Mucosa of stomach (tissue), 1 donor: ENCODE measurements at regions not wholly inside any gene's neighbourhood (a gene's known extent, or its start where the extent isn't known, plus 50 kb on each side); places are given as distances from the start of the nearest gene placed in this dataset.

Experiments
- H3K27me3 ChIP-seq: one replicate; pipeline ENCODE4 v1.7.0; 2013; ENCODE audit warnings: mild to moderate bottlenecking, low read length; ENCODE audit not compliant: control insufficient read depth, insufficient read depth
- H3K36me3 ChIP-seq: one replicate; pipeline ENCODE4 v1.7.0; 2013; ENCODE audit warnings: low read length; ENCODE audit not compliant: control insufficient read depth, insufficient read depth
- H3K4me1 ChIP-seq: one replicate; pipeline ENCODE4 v1.7.0; 2013; ENCODE audit warnings: mild to moderate bottlenecking, low read length; ENCODE audit not compliant: control insufficient read depth, insufficient read depth
- H3K4me3 ChIP-seq: one replicate; pipeline ENCODE4 v1.7.0; 2013; ENCODE audit warnings: low read length
- H3K9ac ChIP-seq: one replicate; pipeline ENCODE4 v1.7.0; 2013; ENCODE audit warnings: mild to moderate bottlenecking, low read length, moderate library complexity
- H3K9me3 ChIP-seq: one replicate; pipeline ENCODE4 v1.7.0; 2013; ENCODE audit warnings: mild to moderate bottlenecking, low read length, moderate library complexity; ENCODE audit not compliant: control insufficient read depth
- donor health status: Pancreatic carcinoma.

DNA sequence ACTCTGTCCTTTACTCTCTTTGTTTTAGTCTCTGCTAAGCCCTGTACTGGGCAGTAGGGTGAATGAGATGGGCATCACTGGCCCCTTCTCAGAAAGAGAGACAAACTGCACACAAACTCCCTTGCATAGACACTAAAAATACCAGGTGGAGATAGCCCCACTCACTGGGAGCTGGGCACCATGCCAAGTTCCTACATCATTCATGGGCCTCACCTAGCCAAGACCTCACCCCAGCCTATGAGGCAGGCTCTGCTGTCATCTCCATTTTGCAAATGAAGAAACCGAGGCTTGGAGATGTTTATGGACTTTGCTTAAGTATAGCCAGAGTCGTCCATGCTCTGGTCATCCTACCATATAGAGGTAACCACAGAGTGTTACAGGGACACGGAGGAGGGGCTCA, 499.8 kb upstream of the CDH11 start:
- H3K9ac ChIP-seq = no peak overlapping the region
- no peaks in the 10 kb centered on the region for H3K27me3 ChIP-seq
- H3K4me3 ChIP-seq = no peak overlapping the region
- H3K4me1 ChIP-seq = no peaks in the 10 kb centered on the region
- no peaks in the 10 kb centered on the region for H3K36me3 ChIP-seq
- H3K9me3 ChIP-seq = no peaks in the 10 kb centered on the region

DNA sequence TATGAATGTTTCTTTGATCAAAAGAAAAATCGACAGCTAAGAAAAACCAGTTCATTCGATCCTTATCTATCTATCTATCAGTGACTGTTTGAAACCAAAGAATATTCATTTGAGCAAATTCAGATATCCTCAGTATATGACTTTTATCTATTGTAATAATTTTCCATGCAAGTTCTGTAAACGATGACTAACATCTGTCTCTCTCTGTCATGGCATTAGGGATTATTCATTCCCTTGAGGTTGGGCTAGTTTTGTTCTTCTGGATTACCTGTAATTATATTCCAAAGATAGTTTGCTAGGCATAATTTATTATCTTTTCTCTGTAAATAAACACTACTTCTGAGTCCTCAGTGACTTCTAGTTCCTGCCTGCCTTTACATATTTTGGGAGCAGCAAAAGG, 497.7 kb upstream of the CDH11 start:
- Histone ChIP-seq H3K27me3 (no peaks in the 10 kb centered on the region), H3K4me1 (no peaks in the 10 kb centered on the region), H3K36me3 (no peaks in the 10 kb centered on the region), H3K4me3 (no peak overlapping the region), H3K9ac (no peak overlapping the region), H3K9me3 (no peaks in the 10 kb centered on the region)

DNA sequence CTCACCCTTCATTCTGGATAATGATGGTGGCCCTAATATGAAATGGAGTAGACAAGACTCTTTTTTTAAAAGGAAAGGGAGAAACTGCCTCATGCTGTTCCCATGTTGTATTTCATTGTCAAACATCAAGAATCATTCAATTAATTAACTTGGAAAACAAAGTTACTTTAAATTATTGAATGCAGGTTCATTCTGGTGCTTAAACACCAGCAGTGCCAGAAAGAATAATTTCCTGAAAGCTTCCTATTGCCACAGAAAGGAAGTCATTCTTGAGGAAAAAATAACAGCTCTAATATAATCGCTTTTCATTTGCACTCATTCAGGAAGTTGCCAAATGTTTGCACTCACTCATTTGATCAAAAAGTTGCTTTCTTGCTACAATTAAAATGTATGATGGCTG, 497.1 kb upstream of the CDH11 start:
- no peaks in the 10 kb centered on the region for H3K4me1 ChIP-seq
- no peaks in the 10 kb centered on the region for H3K27me3 ChIP-seq
- no peaks in the 10 kb centered on the region for H3K9me3 ChIP-seq
- no peak overlapping the region for H3K4me3 ChIP-seq
- no peaks in the 10 kb centered on the region for H3K36me3 ChIP-seq
- no peak overlapping the region for H3K9ac ChIP-seq

DNA sequence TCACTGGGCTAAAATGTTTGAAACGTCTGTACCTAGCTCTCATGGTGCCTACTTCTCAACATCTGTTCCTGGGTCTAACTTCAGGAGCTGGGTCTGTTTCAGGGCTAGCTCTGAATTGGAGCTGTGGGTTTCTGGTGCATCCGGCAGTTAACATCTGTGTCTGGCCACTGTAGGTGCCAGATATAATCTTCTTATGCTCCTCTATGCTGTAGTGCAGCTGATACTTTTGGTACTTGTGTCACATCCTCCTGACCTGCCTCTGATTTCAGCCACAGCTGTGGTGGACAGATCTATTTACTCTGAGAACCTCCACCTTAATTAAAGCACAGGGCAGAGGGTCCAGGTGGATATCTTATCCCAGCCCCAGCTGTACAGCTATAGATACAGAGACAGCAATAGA, 496.5 kb upstream of the CDH11 start:
- Histone ChIP-seq H3K9ac (no peak overlapping the region), H3K4me3 (no peak overlapping the region), H3K9me3 (no peaks in the 10 kb centered on the region), H3K27me3 (no peaks in the 10 kb centered on the region), H3K4me1 (no peaks in the 10 kb centered on the region), H3K36me3 (no peaks in the 10 kb centered on the region)

DNA sequence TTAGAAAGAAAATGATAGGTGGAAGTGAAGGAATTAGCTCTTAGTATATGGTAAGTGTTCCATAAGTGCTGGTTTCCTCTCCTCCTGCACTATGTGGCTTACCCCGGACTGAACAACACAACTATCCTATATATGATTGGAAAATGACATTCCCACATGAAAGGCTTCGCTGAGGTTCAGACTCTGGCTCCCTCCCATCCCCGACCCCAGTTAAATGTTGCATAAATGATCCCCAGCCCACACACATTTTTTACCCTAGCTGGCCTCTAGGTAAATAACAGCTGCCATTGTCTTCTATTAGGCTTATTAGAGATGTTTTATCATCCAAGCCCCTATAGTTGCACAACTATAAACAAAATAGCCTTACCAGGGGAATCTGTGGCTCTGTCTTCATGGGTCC, 495.6 kb upstream of the CDH11 start:
- Histone ChIP-seq H3K9me3 (no peaks in the 10 kb centered on the region), H3K4me1 (no peaks in the 10 kb centered on the region), H3K36me3 (no peaks in the 10 kb centered on the region), H3K9ac (no peak overlapping the region), H3K27me3 (no peaks in the 10 kb centered on the region), H3K4me3 (no peak overlapping the region)

DNA sequence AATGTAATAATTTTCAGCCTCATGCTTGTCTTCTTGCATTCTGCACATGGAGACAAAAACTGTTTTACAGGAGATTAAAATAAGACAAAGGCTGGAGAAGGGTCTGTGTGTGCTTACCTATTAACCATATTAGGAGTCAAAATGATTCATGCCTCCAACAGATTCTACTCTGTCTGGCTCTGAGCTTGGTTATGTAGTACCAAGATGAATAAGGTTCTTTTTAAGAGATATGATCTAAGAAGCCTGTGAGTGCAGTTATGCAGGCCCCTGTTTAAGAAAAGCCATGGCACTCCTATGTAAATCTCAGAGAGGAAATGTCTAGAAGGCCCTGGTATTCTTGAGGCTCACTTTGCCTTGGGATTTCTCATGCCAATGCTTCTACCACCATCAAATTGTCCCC, 486.6 kb upstream of the CDH11 start:
- no peak overlapping the region for H3K4me3 ChIP-seq
- no peaks in the 10 kb centered on the region for H3K36me3 ChIP-seq
- no peak overlapping the region for H3K9ac ChIP-seq
- no peaks in the 10 kb centered on the region for H3K9me3 ChIP-seq
- H3K27me3 ChIP-seq = no peaks in the 10 kb centered on the region
- no peaks in the 10 kb centered on the region for H3K4me1 ChIP-seq

DNA sequence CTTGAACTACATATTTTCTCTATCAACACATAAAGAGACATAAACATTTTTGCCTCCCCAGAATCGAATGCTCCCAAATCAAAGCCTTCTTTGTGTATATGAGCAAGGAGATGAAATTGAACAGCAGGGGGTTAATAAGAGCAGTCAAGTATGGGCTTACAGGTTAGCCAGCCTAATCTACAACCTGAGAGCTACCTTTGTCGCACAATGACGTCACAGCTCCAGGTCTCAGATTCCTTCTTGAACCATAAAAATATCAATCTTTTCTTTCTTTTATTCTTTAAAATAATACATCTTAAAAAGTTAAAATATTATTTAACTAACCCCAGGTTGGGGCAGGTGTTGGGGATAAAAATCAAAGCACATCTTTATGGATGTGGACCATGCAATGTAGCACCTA, 482.9 kb upstream of the CDH11 start:
- Histone ChIP-seq H3K27me3 (no peaks in the 10 kb centered on the region), H3K4me1 (no peaks in the 10 kb centered on the region), H3K9me3 (no peaks in the 10 kb centered on the region), H3K4me3 (no peak overlapping the region), H3K36me3 (no peaks in the 10 kb centered on the region), H3K9ac (no peak overlapping the region)

DNA sequence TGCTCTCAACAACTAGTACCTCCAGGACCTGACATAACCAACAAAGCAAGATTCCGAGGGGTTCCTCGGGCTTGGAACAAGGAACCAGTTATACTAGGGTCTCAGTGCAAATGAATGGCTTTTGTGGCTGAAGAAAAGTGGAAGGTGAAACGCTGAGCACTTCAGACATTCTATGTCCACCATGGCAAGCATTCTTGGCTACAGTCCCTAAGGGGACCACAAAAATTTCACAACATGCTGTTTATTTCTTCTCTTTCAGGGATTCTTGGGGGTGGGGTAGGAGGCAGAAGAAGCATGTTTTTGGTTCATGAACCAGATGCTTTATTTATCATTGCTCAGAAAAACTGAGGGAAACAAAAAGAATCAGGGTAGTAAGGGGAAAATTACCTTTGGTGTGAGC, 479.9 kb upstream of the CDH11 start:
- Histone ChIP-seq H3K4me1 (no peaks in the 10 kb centered on the region), H3K9me3 (no peaks in the 10 kb centered on the region), H3K9ac (no peak overlapping the region), H3K36me3 (no peaks in the 10 kb centered on the region), H3K27me3 (no peaks in the 10 kb centered on the region), H3K4me3 (no peak overlapping the region)

DNA sequence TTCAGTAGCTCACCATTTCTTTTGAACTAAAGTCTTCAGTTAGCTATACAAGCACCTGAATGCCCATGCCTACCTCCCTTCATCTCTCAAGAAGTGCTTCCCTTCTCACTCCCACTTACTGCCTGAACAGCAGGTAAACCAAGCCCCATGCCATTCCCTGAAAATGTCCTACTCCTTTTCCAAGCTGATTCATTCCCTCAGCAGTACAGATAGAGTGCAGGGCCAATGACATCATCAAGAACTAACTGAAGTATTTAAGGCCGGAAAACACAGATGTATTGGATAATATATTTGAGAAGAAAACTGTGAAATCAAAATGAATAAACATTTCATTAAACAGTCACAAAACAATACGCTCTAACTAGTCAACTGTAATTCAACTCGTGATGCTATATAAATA, 478.8 kb upstream of the CDH11 start:
- no peak overlapping the region for H3K9ac ChIP-seq
- H3K4me3 ChIP-seq = no peak overlapping the region
- no peaks in the 10 kb centered on the region for H3K36me3 ChIP-seq
- H3K4me1 ChIP-seq = no peaks in the 10 kb centered on the region
- no peaks in the 10 kb centered on the region for H3K9me3 ChIP-seq
- no peaks in the 10 kb centered on the region for H3K27me3 ChIP-seq

DNA sequence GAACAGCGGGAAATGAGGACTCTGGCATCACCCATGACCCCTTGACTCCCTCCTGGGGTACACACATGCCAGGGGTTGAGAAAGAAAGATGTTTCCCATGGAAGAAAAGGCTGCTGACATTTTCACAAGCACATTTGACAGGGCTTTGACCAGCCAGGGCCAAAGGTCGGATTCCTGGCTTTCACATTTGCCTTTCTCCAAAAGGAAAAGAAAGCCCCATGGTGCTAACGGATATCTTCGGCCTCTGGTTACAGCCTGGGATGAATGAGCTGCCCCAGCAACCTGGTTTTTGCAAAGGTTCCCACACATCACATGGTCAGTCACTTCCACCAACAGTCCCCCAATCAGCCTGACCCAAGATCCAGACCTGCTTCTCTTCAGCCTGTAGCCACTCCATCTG, 478.2 kb upstream of the CDH11 start:
- Histone ChIP-seq H3K9ac (no peak overlapping the region), H3K4me3 (no peak overlapping the region), H3K4me1 (no peaks in the 10 kb centered on the region), H3K27me3 (no peaks in the 10 kb centered on the region), H3K9me3 (no peaks in the 10 kb centered on the region), H3K36me3 (no peaks in the 10 kb centered on the region)

DNA sequence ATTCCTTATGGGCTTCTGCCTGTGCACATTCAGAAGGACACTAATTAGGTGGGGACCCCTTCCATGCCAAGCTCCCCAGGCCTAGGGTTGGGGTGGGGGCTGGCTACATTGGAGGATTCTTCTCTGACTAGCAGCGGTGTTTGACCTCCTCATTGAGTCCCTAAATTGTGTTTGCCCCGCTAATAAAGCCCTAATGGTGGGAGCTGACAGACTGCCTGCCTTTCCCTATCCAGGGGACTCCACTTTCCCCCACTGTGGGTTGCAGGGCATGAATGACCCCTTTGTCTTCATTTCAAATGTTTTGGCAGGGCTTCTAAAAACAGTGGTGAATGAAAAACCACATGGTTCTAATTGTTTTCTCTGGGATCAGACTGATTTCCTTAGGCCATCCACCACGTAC, 476.8 kb upstream of the CDH11 start:
- H3K36me3 ChIP-seq = no peaks in the 10 kb centered on the region
- no peak overlapping the region for H3K4me3 ChIP-seq
- H3K9ac ChIP-seq = no peak overlapping the region
- no peaks in the 10 kb centered on the region for H3K27me3 ChIP-seq
- H3K9me3 ChIP-seq = no peaks in the 10 kb centered on the region
- H3K4me1 ChIP-seq = no peaks in the 10 kb centered on the region

DNA sequence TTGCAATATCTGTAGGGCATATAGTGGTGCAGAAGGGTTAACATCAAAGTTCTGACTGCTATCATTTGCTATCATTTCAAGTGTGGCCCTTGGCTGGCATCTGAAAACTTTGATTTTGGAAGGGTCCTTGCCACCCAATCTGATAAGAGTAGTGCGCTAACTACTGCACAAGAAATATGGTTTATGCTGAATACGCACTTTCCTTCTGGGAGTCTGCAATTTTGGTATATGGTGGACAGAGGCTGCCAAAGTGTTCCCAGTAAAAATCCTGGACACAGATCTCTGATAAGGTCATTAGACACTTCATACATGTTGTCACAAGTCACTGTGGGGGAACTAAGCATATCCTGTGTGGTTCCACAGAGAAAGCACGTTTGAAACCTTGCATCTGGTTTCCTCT, 461.6 kb upstream of the CDH11 start:
- H3K4me3 ChIP-seq = no peak overlapping the region
- no peaks in the 10 kb centered on the region for H3K4me1 ChIP-seq
- no peak overlapping the region for H3K9ac ChIP-seq
- H3K9me3 ChIP-seq = no peaks in the 10 kb centered on the region
- H3K36me3 ChIP-seq = no peaks in the 10 kb centered on the region
- H3K27me3 ChIP-seq = no peaks in the 10 kb centered on the region

DNA sequence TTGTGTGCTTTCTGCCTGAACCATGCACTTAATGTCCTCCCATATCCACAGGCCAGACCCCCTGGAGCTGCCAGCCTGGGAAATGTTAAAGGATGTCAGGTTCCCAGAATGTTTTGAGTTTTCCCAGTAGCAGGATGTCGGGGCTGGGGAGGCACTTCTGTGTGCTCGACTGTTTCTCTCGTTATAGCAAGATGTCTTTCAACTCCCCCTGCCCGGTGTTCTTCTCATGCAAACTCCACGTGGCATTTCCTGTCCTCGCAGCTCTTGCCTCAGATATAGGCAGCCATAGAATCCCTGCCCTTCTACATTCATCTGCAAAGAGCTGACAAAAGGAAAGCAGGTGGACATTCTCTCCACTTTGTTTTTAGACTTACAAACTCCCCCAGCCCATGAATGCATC, 457.2 kb upstream of the CDH11 start:
- Histone ChIP-seq H3K9me3 (no peaks in the 10 kb centered on the region), H3K36me3 (no peaks in the 10 kb centered on the region), H3K9ac (no peak overlapping the region), H3K4me3 (no peak overlapping the region), H3K4me1 (no peaks in the 10 kb centered on the region), H3K27me3 (no peaks in the 10 kb centered on the region)
